K562 (cell line): ENCODE measurements at regions not wholly inside any gene's neighbourhood (a gene's known extent, or its start where the extent isn't known, plus 50 kb on each side); places are given as distances from the start of the nearest gene placed in this dataset.

Source experiments
- BDP1 ChIP-seq: IDR thresholded peaks from 3 replicates; pipeline ENCODE4 v1.6.1; 2011; ENCODE audit not compliant: insufficient read length, insufficient read depth
- JUND ChIP-seq, 2 experiments: IDR thresholded peaks; 2 replicates in 1 of 2; 3 replicates in 1 of 2; pipeline ENCODE4 v1.6.1; 2011; ENCODE audit warnings: borderline replicate concordance in 2 of 2, low read depth in 2 of 2, low read length in 2 of 2, improper control_type of control experiment in 1 of 2, missing biosample characterization in 1 of 2, missing genetic modification characterization in 1 of 2, missing genetic modification reagents in 1 of 2
- KLF16 ChIP-seq: IDR thresholded peaks from 2 replicates; pipeline ENCODE4 v1.6.1; 2016; ENCODE audit warnings: antibody characterized with exemption
- POLR3G ChIP-seq: IDR thresholded peaks from 2 replicates; pipeline ENCODE4 v1.6.1; 2011; ENCODE audit not compliant: insufficient read length, insufficient replicate concordance; ENCODE audit errors: extremely low read depth
- THRAP3 ChIP-seq: fragments of 450-650 bp; IDR thresholded peaks from 2 replicates; pipeline ENCODE4 v1.6.1; 2016; ENCODE audit warnings: mild to moderate bottlenecking, inconsistent platforms, borderline replicate concordance
- ZFP30 ChIP-seq: fragments of 250-450 bp; sonication (Bioruptor Pico); IDR thresholded peaks from 2 replicates; pipeline ENCODE4 v1.8.0; 2022; ENCODE audit warnings: moderate library complexity, mild to moderate bottlenecking, inconsistent platforms, borderline replicate concordance
- TF ChIP-seq, protein P1 (sequence below): fragments of 450-650 bp; IDR thresholded peaks from 2 replicates; pipeline ENCODE4 v1.6.1; 2016; ENCODE audit warnings: low read depth
- TF ChIP-seq, protein P2 (sequence below), 3 experiments: IDR thresholded peaks in 2 of 3; conservative IDR thresholded peaks in 1 of 3; 2 replicates each; pipeline ENCODE4 v1.5.1; 2011 to 2012; ENCODE audit warnings: low read length in 3 of 3, mild to moderate bottlenecking in 3 of 3, control low read depth in 2 of 3, improper control_type of control experiment in 1 of 3, inconsistent platforms in 1 of 3, low read depth in 1 of 3, mixed read lengths in 1 of 3, moderate library complexity in 1 of 3; ENCODE audit not compliant: insufficient read depth in 2 of 3
- TF ChIP-seq, protein P3 (sequence below): fragments of 250-450 bp; sonication (Bioruptor Pico); IDR thresholded peaks from 2 replicates; pipeline ENCODE4 v1.5.0; 2020; ENCODE audit warnings: mild to moderate bottlenecking
- TF ChIP-seq, protein P4 (sequence below): fragments of 250-450 bp; sonication (Bioruptor Pico); IDR thresholded peaks from 2 replicates; pipeline ENCODE4 v1.9.0; 2021; ENCODE audit warnings: mild to moderate bottlenecking, inconsistent platforms

DNA sequence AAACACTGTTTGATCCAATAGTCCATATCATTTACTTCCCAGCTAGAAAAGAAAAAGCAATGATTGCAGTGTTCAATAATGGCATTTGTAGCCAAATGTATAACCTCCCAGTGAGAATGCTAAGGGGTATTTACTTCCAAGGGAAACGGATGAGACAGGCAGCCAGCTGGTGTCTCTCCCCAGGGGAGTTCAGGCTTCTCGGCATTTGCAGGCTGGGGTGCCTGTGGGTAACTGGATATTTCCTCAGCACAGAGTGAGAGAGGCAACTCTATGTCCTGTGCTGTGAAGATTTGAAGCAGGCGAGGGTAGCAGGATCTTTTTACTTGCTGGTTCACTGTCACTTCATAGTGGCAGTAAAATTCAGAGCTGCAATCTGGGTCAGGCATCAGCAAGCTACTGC, 1455.6 kb upstream of the TMEM132C start (continued):
- TF ChIP-seq, protein P1, sequence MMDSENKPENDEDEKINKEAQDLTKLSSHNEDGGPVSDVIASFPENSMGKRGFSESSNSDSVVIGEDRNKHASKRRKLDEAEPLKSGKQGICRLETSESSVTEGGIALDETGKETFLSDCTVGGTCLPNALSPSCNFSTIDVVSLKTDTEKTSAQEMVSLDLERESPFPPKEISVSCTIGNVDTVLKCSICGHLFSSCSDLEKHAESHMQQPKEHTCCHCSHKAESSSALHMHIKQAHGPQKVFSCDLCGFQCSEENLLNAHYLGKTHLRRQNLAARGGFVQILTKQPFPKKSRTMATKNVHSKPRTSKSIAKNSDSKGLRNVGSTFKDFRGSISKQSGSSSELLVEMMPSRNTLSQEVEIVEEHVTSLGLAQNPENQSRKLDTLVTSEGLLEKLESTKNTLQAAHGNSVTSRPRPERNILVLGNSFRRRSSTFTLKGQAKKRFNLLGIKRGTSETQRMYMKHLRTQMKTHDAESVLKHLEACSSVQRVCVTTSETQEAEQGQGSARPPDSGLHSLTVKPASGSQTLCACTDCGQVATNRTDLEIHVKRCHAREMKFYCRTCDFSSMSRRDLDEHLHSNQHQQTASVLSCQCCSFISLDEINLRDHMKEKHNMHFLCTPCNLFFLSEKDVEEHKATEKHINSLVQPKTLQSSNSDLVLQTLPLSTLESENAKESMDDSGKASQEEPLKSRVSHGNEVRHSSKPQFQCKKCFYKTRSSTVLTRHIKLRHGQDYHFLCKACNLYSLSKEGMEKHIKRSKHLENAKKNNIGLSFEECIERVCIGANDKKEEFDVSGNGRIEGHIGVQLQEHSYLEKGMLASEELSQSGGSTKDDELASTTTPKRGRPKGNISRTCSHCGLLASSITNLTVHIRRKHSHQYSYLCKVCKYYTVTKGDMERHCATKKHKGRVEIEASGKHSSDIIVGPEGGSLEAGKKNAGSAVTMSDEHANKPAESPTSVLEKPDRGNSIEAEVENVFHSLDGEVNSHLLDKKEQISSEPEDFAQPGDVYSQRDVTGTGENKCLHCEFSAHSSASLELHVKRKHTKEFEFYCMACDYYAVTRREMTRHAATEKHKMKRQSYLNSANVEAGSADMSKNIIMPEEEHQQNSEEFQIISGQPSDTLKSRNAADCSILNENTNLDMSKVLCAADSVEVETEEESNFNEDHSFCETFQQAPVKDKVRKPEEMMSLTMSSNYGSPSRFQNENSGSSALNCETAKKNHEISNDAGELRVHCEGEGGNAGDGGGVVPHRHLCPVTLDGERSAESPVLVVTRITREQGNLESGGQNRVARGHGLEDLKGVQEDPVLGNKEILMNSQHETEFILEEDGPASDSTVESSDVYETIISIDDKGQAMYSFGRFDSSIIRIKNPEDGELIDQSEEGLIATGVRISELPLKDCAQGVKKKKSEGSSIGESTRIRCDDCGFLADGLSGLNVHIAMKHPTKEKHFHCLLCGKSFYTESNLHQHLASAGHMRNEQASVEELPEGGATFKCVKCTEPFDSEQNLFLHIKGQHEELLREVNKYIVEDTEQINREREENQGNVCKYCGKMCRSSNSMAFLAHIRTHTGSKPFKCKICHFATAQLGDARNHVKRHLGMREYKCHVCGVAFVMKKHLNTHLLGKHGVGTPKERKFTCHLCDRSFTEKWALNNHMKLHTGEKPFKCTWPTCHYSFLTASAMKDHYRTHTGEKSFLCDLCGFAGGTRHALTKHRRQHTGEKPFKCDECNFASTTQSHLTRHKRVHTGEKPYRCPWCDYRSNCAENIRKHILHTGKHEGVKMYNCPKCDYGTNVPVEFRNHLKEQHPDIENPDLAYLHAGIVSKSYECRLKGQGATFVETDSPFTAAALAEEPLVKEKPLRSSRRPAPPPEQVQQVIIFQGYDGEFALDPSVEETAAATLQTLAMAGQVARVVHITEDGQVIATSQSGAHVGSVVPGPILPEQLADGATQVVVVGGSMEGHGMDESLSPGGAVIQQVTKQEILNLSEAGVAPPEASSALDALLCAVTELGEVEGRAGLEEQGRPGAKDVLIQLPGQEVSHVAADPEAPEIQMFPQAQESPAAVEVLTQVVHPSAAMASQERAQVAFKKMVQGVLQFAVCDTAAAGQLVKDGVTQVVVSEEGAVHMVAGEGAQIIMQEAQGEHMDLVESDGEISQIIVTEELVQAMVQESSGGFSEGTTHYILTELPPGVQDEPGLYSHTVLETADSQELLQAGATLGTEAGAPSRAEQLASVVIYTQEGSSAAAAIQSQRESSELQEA: no peak
- TF ChIP-seq, protein P2, sequence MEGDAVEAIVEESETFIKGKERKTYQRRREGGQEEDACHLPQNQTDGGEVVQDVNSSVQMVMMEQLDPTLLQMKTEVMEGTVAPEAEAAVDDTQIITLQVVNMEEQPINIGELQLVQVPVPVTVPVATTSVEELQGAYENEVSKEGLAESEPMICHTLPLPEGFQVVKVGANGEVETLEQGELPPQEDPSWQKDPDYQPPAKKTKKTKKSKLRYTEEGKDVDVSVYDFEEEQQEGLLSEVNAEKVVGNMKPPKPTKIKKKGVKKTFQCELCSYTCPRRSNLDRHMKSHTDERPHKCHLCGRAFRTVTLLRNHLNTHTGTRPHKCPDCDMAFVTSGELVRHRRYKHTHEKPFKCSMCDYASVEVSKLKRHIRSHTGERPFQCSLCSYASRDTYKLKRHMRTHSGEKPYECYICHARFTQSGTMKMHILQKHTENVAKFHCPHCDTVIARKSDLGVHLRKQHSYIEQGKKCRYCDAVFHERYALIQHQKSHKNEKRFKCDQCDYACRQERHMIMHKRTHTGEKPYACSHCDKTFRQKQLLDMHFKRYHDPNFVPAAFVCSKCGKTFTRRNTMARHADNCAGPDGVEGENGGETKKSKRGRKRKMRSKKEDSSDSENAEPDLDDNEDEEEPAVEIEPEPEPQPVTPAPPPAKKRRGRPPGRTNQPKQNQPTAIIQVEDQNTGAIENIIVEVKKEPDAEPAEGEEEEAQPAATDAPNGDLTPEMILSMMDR (IDR thresholded peaks at IDR 0.05 in 2 of 3, conservative IDR thresholded peaks at IDR 0.05 in 1 of 3; ENCODE audit: insufficient read depth in 2 of 3, low read depth in 1 of 3, low read length in 3 of 3): no peak
- no peak for TF ChIP-seq BDP1
- no peak for TF ChIP-seq KLF16
- no peak for TF ChIP-seq THRAP3
- TF ChIP-seq, protein P3, sequence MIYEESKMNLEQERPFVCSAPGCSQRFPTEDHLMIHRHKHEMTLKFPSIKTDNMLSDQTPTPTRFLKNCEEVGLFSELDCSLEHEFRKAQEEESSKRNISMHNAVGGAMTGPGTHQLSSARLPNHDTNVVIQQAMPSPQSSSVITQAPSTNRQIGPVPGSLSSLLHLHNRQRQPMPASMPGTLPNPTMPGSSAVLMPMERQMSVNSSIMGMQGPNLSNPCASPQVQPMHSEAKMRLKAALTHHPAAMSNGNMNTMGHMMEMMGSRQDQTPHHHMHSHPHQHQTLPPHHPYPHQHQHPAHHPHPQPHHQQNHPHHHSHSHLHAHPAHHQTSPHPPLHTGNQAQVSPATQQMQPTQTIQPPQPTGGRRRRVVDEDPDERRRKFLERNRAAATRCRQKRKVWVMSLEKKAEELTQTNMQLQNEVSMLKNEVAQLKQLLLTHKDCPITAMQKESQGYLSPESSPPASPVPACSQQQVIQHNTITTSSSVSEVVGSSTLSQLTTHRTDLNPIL: no peak
- TF ChIP-seq, protein P4, sequence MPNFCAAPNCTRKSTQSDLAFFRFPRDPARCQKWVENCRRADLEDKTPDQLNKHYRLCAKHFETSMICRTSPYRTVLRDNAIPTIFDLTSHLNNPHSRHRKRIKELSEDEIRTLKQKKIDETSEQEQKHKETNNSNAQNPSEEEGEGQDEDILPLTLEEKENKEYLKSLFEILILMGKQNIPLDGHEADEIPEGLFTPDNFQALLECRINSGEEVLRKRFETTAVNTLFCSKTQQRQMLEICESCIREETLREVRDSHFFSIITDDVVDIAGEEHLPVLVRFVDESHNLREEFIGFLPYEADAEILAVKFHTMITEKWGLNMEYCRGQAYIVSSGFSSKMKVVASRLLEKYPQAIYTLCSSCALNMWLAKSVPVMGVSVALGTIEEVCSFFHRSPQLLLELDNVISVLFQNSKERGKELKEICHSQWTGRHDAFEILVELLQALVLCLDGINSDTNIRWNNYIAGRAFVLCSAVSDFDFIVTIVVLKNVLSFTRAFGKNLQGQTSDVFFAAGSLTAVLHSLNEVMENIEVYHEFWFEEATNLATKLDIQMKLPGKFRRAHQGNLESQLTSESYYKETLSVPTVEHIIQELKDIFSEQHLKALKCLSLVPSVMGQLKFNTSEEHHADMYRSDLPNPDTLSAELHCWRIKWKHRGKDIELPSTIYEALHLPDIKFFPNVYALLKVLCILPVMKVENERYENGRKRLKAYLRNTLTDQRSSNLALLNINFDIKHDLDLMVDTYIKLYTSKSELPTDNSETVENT (CRISPR knock-in tag): no peak
- no peak for TF ChIP-seq JUND (IDR thresholded peaks at IDR 0.05; ENCODE audit: borderline replicate concordance, low read depth, low read length)
- no peak for TF ChIP-seq JUND (tag; IDR thresholded peaks at IDR 0.05; ENCODE audit: borderline replicate concordance, low read depth, low read length)
- no peak for TF ChIP-seq ZFP30 (CRISPR knock-in tag)
- no peak for TF ChIP-seq POLR3G
